ENCODE measurements at regions not wholly inside any gene's neighbourhood (a gene's known extent, or its start where the extent isn't known, plus 50 kb on each side); places are given as distances from the start of the nearest gene placed in this dataset.

- CTCF ChIA-PET = no interaction called here
- no peak for TF ChIP-seq CTCF (IDR thresholded peaks at IDR 0.05; ENCODE audit: insufficient read depth, low read depth, low read length)
- DNase-seq (ENCODE audit: low read depth) = no peak
- no peaks in the 10 kb centered on the region for H3K27me3 ChIP-seq (ENCODE audit: control insufficient read depth, insufficient read depth, low read length)
- no peaks in the 10 kb centered on the region for H3K36me3 ChIP-seq (ENCODE audit: control insufficient read depth, insufficient read depth, low read length)
- H3K4me3 ChIP-seq (ENCODE audit: low read depth, low read length) = no peak overlapping the region
- POLR2A ChIA-PET = no interaction called here
Measured at GRCh38 chr3:28674212-28674611, 325.6 kb upstream of the AZI2 start.

GRCh38 chr3:28677581-28677980 lies 329.0 kb upstream of the AZI2 start:
- CTCF ChIA-PET = interaction anchor here (0.5 to 1.8 kb wide), 2 partner anchors 8 to 10 kb away, joined by 3 to 8 read pairs; no protein-coding TSS in a partner anchor
- Histone ChIP-seq H3K27me3 (ENCODE audit: control insufficient read depth, insufficient read depth, low read length) (no peaks in the 10 kb centered on the region), H3K36me3 (ENCODE audit: control insufficient read depth, insufficient read depth, low read length) (no peaks in the 10 kb centered on the region), H3K4me3 (ENCODE audit: low read depth, low read length) (no peak overlapping the region)
- no peak for DNase-seq (ENCODE audit: low read depth)
- TF ChIP-seq CTCF (IDR thresholded peaks at IDR 0.05; ENCODE audit: insufficient read depth, low read depth, low read length) = no peak
- POLR2A ChIA-PET = no interaction called here

- H3K36me3 ChIP-seq (ENCODE audit: control insufficient read depth, insufficient read depth, low read length) = no peaks in the 10 kb centered on the region
- TF ChIP-seq CTCF (IDR thresholded peaks at IDR 0.05; ENCODE audit: insufficient read depth, low read depth, low read length) = no peak
- DNase-seq (ENCODE audit: low read depth) = no peak
- ChIA-PET POLR2A (no interaction called here), CTCF (interaction anchor here (0.5 to 1.8 kb wide), 2 partner anchors 8 to 10 kb away, joined by 3 to 8 read pairs; no protein-coding TSS in a partner anchor)
- no peak overlapping the region for H3K4me3 ChIP-seq (ENCODE audit: low read depth, low read length)
- no peaks in the 10 kb centered on the region for H3K27me3 ChIP-seq (ENCODE audit: control insufficient read depth, insufficient read depth, low read length)
Measured at GRCh38 chr3:28678086-28678485, 329.5 kb upstream of the AZI2 start.

- DNase-seq (ENCODE audit: low read depth) = no peak
- no peaks in the 10 kb centered on the region for H3K36me3 ChIP-seq (ENCODE audit: control insufficient read depth, insufficient read depth, low read length)
- ChIA-PET CTCF (interaction anchor here (1.0 kb wide), 1 partner anchor 12 kb away, joined by 3 read pairs; no protein-coding TSS in a partner anchor), POLR2A (no interaction called here)
- TF ChIP-seq CTCF (IDR thresholded peaks at IDR 0.05; ENCODE audit: insufficient read depth, low read depth, low read length) = no peak
- no peak overlapping the region for H3K4me3 ChIP-seq (ENCODE audit: low read depth, low read length)
- H3K27me3 ChIP-seq (ENCODE audit: control insufficient read depth, insufficient read depth, low read length) = no peaks in the 10 kb centered on the region
Measured at GRCh38 chr3:28680050-28680449, 331.4 kb upstream of the AZI2 start.

- H3K36me3 ChIP-seq (ENCODE audit: control insufficient read depth, insufficient read depth, low read length) = no peaks in the 10 kb centered on the region
- CTCF ChIA-PET = interaction anchor here (2.6 kb wide), 1 partner anchor 14 kb away, joined by 6 read pairs; no protein-coding TSS in a partner anchor
- POLR2A ChIA-PET = no interaction called here
- no peaks in the 10 kb centered on the region for H3K27me3 ChIP-seq (ENCODE audit: control insufficient read depth, insufficient read depth, low read length)
- no peak for TF ChIP-seq CTCF (IDR thresholded peaks at IDR 0.05; ENCODE audit: insufficient read depth, low read depth, low read length)
- no peak overlapping the region for H3K4me3 ChIP-seq (ENCODE audit: low read depth, low read length)
- DNase-seq (ENCODE audit: low read depth) = no peak
Measured at GRCh38 chr3:28682121-28682520, 333.5 kb upstream of the AZI2 start.

Measured in BJ (cell line).